DND-41 (cell line): ENCODE measurements at regions not wholly inside any gene's neighbourhood (a gene's known extent, or its start where the extent isn't known, plus 50 kb on each side); places are given as distances from the start of the nearest gene placed in this dataset.

Experiments used
- ATAC-seq: fragments of 200-7000 bp; cut with Tn5 transposase; 3 replicates; pipeline ENCODE4 v1.9.1; 2021; ENCODE audit warnings: low read depth; ENCODE audit not compliant: insufficient read depth
- DNase-seq: peaks from one replicate; pipeline ENCODE4 v3.0.0-alpha.2; 2020
- H2AFZ ChIP-seq: 2 replicates; pipeline ENCODE4 v1.6.0; 2012; ENCODE audit warnings: low read depth, low read length
- H3K27ac ChIP-seq: 2 replicates; pipeline ENCODE4 v1.5.1; 2012; ENCODE audit warnings: low read length, inconsistent platforms
- H3K27me3 ChIP-seq: fragments of 200-600 bp; sonication (generic); 2 replicates; pipeline ENCODE4 v1.6.0; 2012; ENCODE audit warnings: low read length, mild to moderate bottlenecking, inconsistent platforms; ENCODE audit not compliant: insufficient read depth, poor library complexity
- H3K36me3 ChIP-seq: 2 replicates; pipeline ENCODE4 v1.5.1; 2012; ENCODE audit warnings: low read length, inconsistent platforms; ENCODE audit not compliant: insufficient read depth
- H3K4me1 ChIP-seq: 2 replicates; pipeline ENCODE4 v1.5.1; 2012; ENCODE audit warnings: mild to moderate bottlenecking, low read length; ENCODE audit not compliant: insufficient read depth
- H3K4me2 ChIP-seq: 2 replicates; pipeline ENCODE4 v1.6.0; 2012; ENCODE audit warnings: mild to moderate bottlenecking, moderate library complexity, low read length, inconsistent platforms; ENCODE audit not compliant: insufficient read depth
- H3K4me3 ChIP-seq, 2 experiments: fragments of 200-600 bp in 1 of 2; shearing (Covaris generic) in 1 of 2; 2 replicates each; pipeline ENCODE4 v1.5.1; 2012 to 2016; ENCODE audit warnings: inconsistent platforms in 2 of 2, low read length in 2 of 2, mild to moderate bottlenecking in 2 of 2, low read depth in 1 of 2, moderate library complexity in 1 of 2
- H3K79me2 ChIP-seq: 2 replicates; pipeline ENCODE4 v1.6.0; 2012; ENCODE audit warnings: low read length, inconsistent platforms; ENCODE audit not compliant: insufficient read depth
- H3K9ac ChIP-seq: 2 replicates; pipeline ENCODE4 v1.6.0; 2012; ENCODE audit warnings: low read depth, mild to moderate bottlenecking, inconsistent platforms, low read length, moderate library complexity
- H3K9me3 ChIP-seq: 2 replicates; pipeline ENCODE4 v1.5.1; 2012; ENCODE audit warnings: low read length, moderate library complexity, mild to moderate bottlenecking, inconsistent platforms; ENCODE audit not compliant: insufficient read depth, severe bottlenecking
- H4K20me1 ChIP-seq: 2 replicates; pipeline ENCODE4 v1.6.0; 2012; ENCODE audit warnings: low read length; ENCODE audit not compliant: insufficient read depth
- EZH2 ChIP-seq: IDR thresholded peaks from 3 replicates; pipeline ENCODE4 v1.6.1; 2012; ENCODE audit warnings: borderline replicate concordance, low read depth, mild to moderate bottlenecking, moderate library complexity, low read length, inconsistent platforms; ENCODE audit not compliant: severe bottlenecking
- TF ChIP-seq, protein P1 (sequence below): IDR thresholded peaks from 2 replicates; pipeline ENCODE4 v1.5.1; 2012; ENCODE audit warnings: borderline replicate concordance, low read length, moderate library complexity, mild to moderate bottlenecking; ENCODE audit not compliant: poor library complexity, severe bottlenecking; ENCODE audit errors: extremely low read depth

- H3K4me1 ChIP-seq, result no peaks in the 10 kb centered on the region
- no peak for DNase-seq
- TF ChIP-seq EZH2, result no peak
- TF ChIP-seq, protein P1, sequence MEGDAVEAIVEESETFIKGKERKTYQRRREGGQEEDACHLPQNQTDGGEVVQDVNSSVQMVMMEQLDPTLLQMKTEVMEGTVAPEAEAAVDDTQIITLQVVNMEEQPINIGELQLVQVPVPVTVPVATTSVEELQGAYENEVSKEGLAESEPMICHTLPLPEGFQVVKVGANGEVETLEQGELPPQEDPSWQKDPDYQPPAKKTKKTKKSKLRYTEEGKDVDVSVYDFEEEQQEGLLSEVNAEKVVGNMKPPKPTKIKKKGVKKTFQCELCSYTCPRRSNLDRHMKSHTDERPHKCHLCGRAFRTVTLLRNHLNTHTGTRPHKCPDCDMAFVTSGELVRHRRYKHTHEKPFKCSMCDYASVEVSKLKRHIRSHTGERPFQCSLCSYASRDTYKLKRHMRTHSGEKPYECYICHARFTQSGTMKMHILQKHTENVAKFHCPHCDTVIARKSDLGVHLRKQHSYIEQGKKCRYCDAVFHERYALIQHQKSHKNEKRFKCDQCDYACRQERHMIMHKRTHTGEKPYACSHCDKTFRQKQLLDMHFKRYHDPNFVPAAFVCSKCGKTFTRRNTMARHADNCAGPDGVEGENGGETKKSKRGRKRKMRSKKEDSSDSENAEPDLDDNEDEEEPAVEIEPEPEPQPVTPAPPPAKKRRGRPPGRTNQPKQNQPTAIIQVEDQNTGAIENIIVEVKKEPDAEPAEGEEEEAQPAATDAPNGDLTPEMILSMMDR, result no peak
Measured at GRCh38 chr18:40348196-40348595, 1606.8 kb upstream of the PIK3C3 start.

GRCh38 chr18:40347261-40347660, 1607.8 kb upstream of the PIK3C3 start:
- no peak for ATAC-seq
- H3K4me1 ChIP-seq, result no peaks in the 10 kb centered on the region

More at GRCh38 chr18:40348196-40348595, 1606.8 kb upstream of the PIK3C3 start:
- Histone ChIP-seq H3K4me2 (no peak overlapping the region), H4K20me1 (no peaks in the 10 kb centered on the region), H3K36me3 (no peaks in the 10 kb centered on the region), H3K79me2 (no peaks in the 10 kb centered on the region), H3K27ac (no peak overlapping the region), H3K9me3 (peaks cover 4% of the 10 kb centered on the region), H2AFZ (no peak overlapping the region), H3K9ac (no peak overlapping the region), H3K4me3 (no peak overlapping the region), H3K27me3 (no peaks in the 10 kb centered on the region)
- no peak for ATAC-seq

DNA sequence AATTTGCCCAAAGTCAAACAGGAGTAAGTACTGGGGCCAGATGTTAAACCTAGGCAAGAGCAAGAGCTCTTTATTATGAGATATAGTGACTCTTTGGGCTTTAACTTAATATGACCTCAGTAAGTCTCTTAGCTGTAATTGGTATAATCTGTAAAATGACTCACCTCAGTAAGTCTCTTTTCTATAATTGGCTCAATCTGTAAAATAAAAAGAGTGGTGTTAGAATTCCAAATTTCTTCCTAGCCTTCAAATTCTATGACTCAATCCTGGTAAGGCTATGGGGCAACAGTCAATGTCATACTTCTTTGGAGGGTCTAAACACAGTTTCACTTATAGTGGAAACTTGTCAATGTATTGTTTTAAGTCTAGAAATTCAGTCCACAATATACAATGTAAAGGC, 1608.9 kb upstream of the PIK3C3 start:
- ATAC-seq, result no peak
- no peaks in the 10 kb centered on the region for H3K27me3 ChIP-seq
- DNase-seq, result no peak

More at GRCh38 chr18:40347261-40347660, 1607.8 kb upstream of the PIK3C3 start:
- no peaks in the 10 kb centered on the region for H3K79me2 ChIP-seq
- H4K20me1 ChIP-seq, result no peaks in the 10 kb centered on the region
- no peak overlapping the region for H3K9ac ChIP-seq
- H3K27ac ChIP-seq, result no peak overlapping the region
- H3K27me3 ChIP-seq, result no peaks in the 10 kb centered on the region
- no peaks in the 10 kb centered on the region for H3K36me3 ChIP-seq
- DNase-seq, result no peak
- H3K4me2 ChIP-seq, result no peak overlapping the region
- TF ChIP-seq, protein P1, result no peak
- no peak for TF ChIP-seq EZH2
- no peak overlapping the region for H3K4me3 ChIP-seq
- H2AFZ ChIP-seq, result no peak overlapping the region
- peaks cover 4% of the 10 kb centered on the region for H3K9me3 ChIP-seq

GRCh38 chr18:40341701-40342100, 1613.3 kb upstream of the PIK3C3 start:
- Histone ChIP-seq H3K9ac (no peak overlapping the region), H4K20me1 (no peaks in the 10 kb centered on the region), H3K79me2 (no peaks in the 10 kb centered on the region), H3K36me3 (no peaks in the 10 kb centered on the region), H3K9me3 (no peaks in the 10 kb centered on the region), H3K4me3 (no peak overlapping the region), H3K27me3 (no peaks in the 10 kb centered on the region), H3K27ac (no peak overlapping the region), H3K4me2 (no peak overlapping the region), H3K4me1 (no peaks in the 10 kb centered on the region), H2AFZ (no peak overlapping the region)
- DNase-seq, result no peak
- TF ChIP-seq EZH2, result no peak
- no peak for ATAC-seq

More for the DNA sequence above, 1608.9 kb upstream of the PIK3C3 start:
- no peaks in the 10 kb centered on the region for H3K79me2 ChIP-seq
- H3K9ac ChIP-seq, result no peak overlapping the region
- H2AFZ ChIP-seq, result no peak overlapping the region
- TF ChIP-seq EZH2, result no peak
- TF ChIP-seq, protein P1, result no peak
- H3K4me3 ChIP-seq, result no peak overlapping the region
- H3K9me3 ChIP-seq, result peaks cover 4% of the 10 kb centered on the region
- no peaks in the 10 kb centered on the region for H4K20me1 ChIP-seq
- no peak overlapping the region for H3K4me2 ChIP-seq
- H3K27ac ChIP-seq, result no peak overlapping the region
- no peaks in the 10 kb centered on the region for H3K4me1 ChIP-seq
- no peaks in the 10 kb centered on the region for H3K36me3 ChIP-seq
